Gastrocnemius medialis (tissue), 4 donors: ENCODE measurements at regions not wholly inside any gene's neighbourhood (a gene's known extent, or its start where the extent isn't known, plus 50 kb on each side); places are given as distances from the start of the nearest gene placed in this dataset.

Experiments used
- ATAC-seq, 2 donors: fragments of 150-250 bp; one replicate each; pipeline ENCODE4 v1.9.1; 2016
- DNase-seq, 2 donors: peaks; one replicate each; pipeline ENCODE4 v3.0.0-alpha.2; 2019
- H3K27ac ChIP-seq, 4 donors: fragments of 200-600 bp; sonication (generic); 1 replicate in 1 of 4; 2 replicates in 3 of 4; pipeline ENCODE4 v1.5.1; 2016 to 2018; ENCODE audit warnings: mild to moderate bottlenecking in 2 of 4, moderate library complexity in 1 of 4
- H3K27me3 ChIP-seq, 3 donors: fragments of 200-600 bp; sonication (generic) in 2 of 3; 1 replicate in 1 of 3; 2 replicates in 2 of 3; pipeline versions ENCODE4 v1.5.1 to v1.6.0; 2016 to 2019; ENCODE audit warnings: mild to moderate bottlenecking in 1 of 3, moderate library complexity in 1 of 3
- H3K36me3 ChIP-seq, 2 donors: fragments of 200-600 bp; sonication (generic) in 1 of 2; one replicate each; pipeline ENCODE4 v1.5.1; 2017 to 2018
- H3K4me1 ChIP-seq, 2 donors: fragments of 200-600 bp; sonication (generic) in 1 of 2; one replicate each; pipeline ENCODE4 v1.5.1; 2016 to 2017; ENCODE audit warnings: mild to moderate bottlenecking in 2 of 2
- H3K4me3 ChIP-seq, 4 donors: fragments of 200-600 bp; sonication (generic) in 3 of 4; 1 replicate in 1 of 4; 2 replicates in 3 of 4; pipeline ENCODE4 v1.5.1; 2016 to 2019; ENCODE audit warnings: mild to moderate bottlenecking in 2 of 4
- H3K9me3 ChIP-seq, 3 donors: fragments of 200-600 bp; sonication (generic) in 2 of 3; 1 replicate in 1 of 3; 2 replicates in 2 of 3; pipeline ENCODE4 v1.5.1; 2016 to 2019
- CTCF ChIP-seq, 5 experiments: fragments of 450-650 bp in 3 of 5; fragments of 200-600 bp in 2 of 5; sonication (generic) in 2 of 5; IDR thresholded peaks in 4 of 5; conservative IDR thresholded peaks in 1 of 5; 1 replicate in 4 of 5; 2 replicates in 1 of 5; pipeline ENCODE4 v1.5.1; 2016 to 2019; ENCODE audit warnings: antibody characterized with exemption in 5 of 5, mild to moderate bottlenecking in 3 of 5, moderate library complexity in 3 of 5
- POLR2A ChIP-seq, 2 donors: fragments of 450-650 bp; IDR thresholded peaks; one replicate each; pipeline ENCODE4 v1.6.1; 2017; ENCODE audit warnings: antibody characterized with exemption in 2 of 2, mild to moderate bottlenecking in 2 of 2, moderate library complexity in 2 of 2
- in situ Hi-C, 4 donors: fragments of 200-750 bp; cut with MboI; loops; one replicate each; pipeline versions ENCODE4 v1.15.0 to v1.8.0; 2017; ENCODE audit warnings: low sequenced_read_pairs in 4 of 4
- intact Hi-C: fragments of 100-400 bp; cut with DNase I; formaldehyde crosslinking; loops from one replicate; pipeline ENCODE4 v1.15.1; 2023; ENCODE audit warnings: low total_unique reads

GRCh38 chr4:188300385-188300784, 161.1 kb downstream of the TRIML1 start:
- H3K27ac ChIP-seq, result no peak overlapping the region
- DNase-seq, result no peak
- H3K4me3 ChIP-seq, result no peak overlapping the region
- TF ChIP-seq CTCF (IDR thresholded peaks at IDR 0.05 in 4 of 5, conservative IDR thresholded peaks at IDR 0.05 in 1 of 5), result no peak
- TF ChIP-seq POLR2A (IDR thresholded peaks at IDR 0.05), result no peak
- H3K27me3 ChIP-seq, result no peaks in the 10 kb centered on the region
- intact Hi-C loops (no loop called here), in situ Hi-C loops (no loop called here)
- no peak for ATAC-seq
- H3K9me3 ChIP-seq, result no peaks in the 10 kb centered on the region
- no peaks in the 10 kb centered on the region for H3K36me3 ChIP-seq
- no peaks in the 10 kb centered on the region for H3K4me1 ChIP-seq

GRCh38 chr4:188305690-188306089, 166.4 kb downstream of the TRIML1 start:
- no peaks in the 10 kb centered on the region for H3K27me3 ChIP-seq
- TF ChIP-seq CTCF (IDR thresholded peaks at IDR 0.05 in 4 of 5, conservative IDR thresholded peaks at IDR 0.05 in 1 of 5), result no peak
- no peak for TF ChIP-seq POLR2A (IDR thresholded peaks at IDR 0.05)
- DNase-seq (no peak), ATAC-seq (no peak)
- H3K27ac ChIP-seq, result no peak overlapping the region
- intact Hi-C loops (no loop called here), in situ Hi-C loops (no loop called here)
- H3K4me1 ChIP-seq, result no peaks in the 10 kb centered on the region
- H3K9me3 ChIP-seq, result no peaks in the 10 kb centered on the region
- no peak overlapping the region for H3K4me3 ChIP-seq
- no peaks in the 10 kb centered on the region for H3K36me3 ChIP-seq

GRCh38 chr4:188307591-188307990, 168.3 kb downstream of the TRIML1 start:
- TF ChIP-seq POLR2A (IDR thresholded peaks at IDR 0.05), result no peak
- no peak for TF ChIP-seq CTCF (IDR thresholded peaks at IDR 0.05 in 4 of 5, conservative IDR thresholded peaks at IDR 0.05 in 1 of 5)

GRCh38 chr4:188308142-188308541, 168.9 kb downstream of the TRIML1 start:
- Histone ChIP-seq H3K27me3 (no peaks in the 10 kb centered on the region), H3K4me1 (no peaks in the 10 kb centered on the region), H3K4me3 (no peak overlapping the region), H3K9me3 (no peaks in the 10 kb centered on the region), H3K36me3 (no peaks in the 10 kb centered on the region), H3K27ac (no peak overlapping the region)
- in situ Hi-C loops (no loop called here), intact Hi-C loops (no loop called here)
- ATAC-seq, result no peak
- TF ChIP-seq POLR2A (IDR thresholded peaks at IDR 0.05) (no peak), CTCF (IDR thresholded peaks at IDR 0.05 in 4 of 5, conservative IDR thresholded peaks at IDR 0.05 in 1 of 5) (no peak)
- DNase-seq, result no peak

More at GRCh38 chr4:188307591-188307990, 168.3 kb downstream of the TRIML1 start:
- Histone ChIP-seq H3K4me3 (no peak overlapping the region), H3K27ac (no peak overlapping the region), H3K9me3 (no peaks in the 10 kb centered on the region), H3K27me3 (no peaks in the 10 kb centered on the region), H3K4me1 (no peaks in the 10 kb centered on the region), H3K36me3 (no peaks in the 10 kb centered on the region)
- DNase-seq (no peak), ATAC-seq (no peak)
- intact Hi-C loops, result no loop called here
- in situ Hi-C loops, result no loop called here

- TF ChIP-seq POLR2A (IDR thresholded peaks at IDR 0.05), result no peak
- TF ChIP-seq CTCF (IDR thresholded peaks at IDR 0.05 in 4 of 5, conservative IDR thresholded peaks at IDR 0.05 in 1 of 5), result no peak
- Histone ChIP-seq H3K27ac (no peak overlapping the region), H3K36me3 (no peaks in the 10 kb centered on the region), H3K9me3 (no peaks in the 10 kb centered on the region), H3K27me3 (no peaks in the 10 kb centered on the region), H3K4me1 (no peaks in the 10 kb centered on the region), H3K4me3 (no peak overlapping the region)
- no peak for DNase-seq
- ATAC-seq, result no peak
- in situ Hi-C loops (no loop called here), intact Hi-C loops (no loop called here)
Observed at GRCh38 chr4:188316391-188316790, 177.2 kb downstream of the TRIML1 start.
